IMR-90 (cell line): ENCODE measurements at regions not wholly inside any gene's neighbourhood (a gene's known extent, or its start where the extent isn't known, plus 50 kb on each side); places are given as distances from the start of the nearest gene placed in this dataset.

Experiments
- ATAC-seq: fragments of 200-7000 bp; cut with Tn5 transposase; 2 replicates; pipeline ENCODE4 v1.9.1; 2020; ENCODE audit warnings: low read depth, mild to moderate bottlenecking, moderate library complexity
- BruUV-seq: library from RNA; stranded (reverse); fragments of 400-500 nt; replicated peaks from 2 replicates; lab custom pipeline; 2021; lab: Mats Ljungman, UMichigan
- CTCF ChIA-PET: fragments of 300-600 bp; formaldehyde crosslinking; extraction: SDS; loops from one replicate; lab custom pipeline; 2021; ENCODE audit warnings: antibody characterized with exemption; lab: Yijun Ruan, JAX
- POLR2A ChIA-PET: fragments of 300-600 bp; sonication (Branson Sonifier 250); formaldehyde crosslinking; loops from one replicate; lab custom pipeline; 2022; ENCODE audit warnings: antibody characterized with exemption; ENCODE audit not compliant: unreplicated experiment; lab: Charles Lee
- DNase-seq: peaks from one replicate; pipeline ENCODE4 v3.0.0; 2013
- H2AFZ ChIP-seq: replicated peaks from 2 replicates; pipeline ENCODE3; 2013; ENCODE audit warnings: low read length, mild to moderate bottlenecking; ENCODE audit not compliant: poor library complexity
- H2AK5ac ChIP-seq: 2 replicates; pipeline ENCODE4 v1.6.1; 2013; ENCODE audit warnings: low read depth, low read length, inconsistent platforms
- H2AK9ac ChIP-seq: replicated peaks from 2 replicates; pipeline ENCODE3; 2013; ENCODE audit warnings: mild to moderate bottlenecking, low read depth, low read length, moderate library complexity; ENCODE audit not compliant: poor library complexity
- H2BK120ac ChIP-seq: 2 replicates; pipeline ENCODE4 v1.6.1; 2013; ENCODE audit warnings: low read depth, low read length, inconsistent platforms
- H2BK15ac ChIP-seq: 3 replicates; pipeline ENCODE4 v1.6.1; 2013; ENCODE audit warnings: low read depth, low read length, inconsistent platforms
- H2BK20ac ChIP-seq: 2 replicates; pipeline ENCODE4 v1.6.1; 2013; ENCODE audit warnings: low read depth, mild to moderate bottlenecking, inconsistent platforms, low read length, moderate library complexity
- H2BK5ac ChIP-seq: 2 replicates; pipeline ENCODE4 v1.6.1; 2013; ENCODE audit warnings: mild to moderate bottlenecking, low read depth, low read length, inconsistent platforms; ENCODE audit not compliant: poor library complexity, severe bottlenecking
- H3K14ac ChIP-seq: replicated peaks from 2 replicates; pipeline ENCODE4 v1.6.1; 2013; ENCODE audit warnings: low read depth, low read length, inconsistent platforms
- H3K18ac ChIP-seq: 2 replicates; pipeline ENCODE4 v1.6.1; 2013; ENCODE audit warnings: low read depth, low read length, control low read depth
- H3K23ac ChIP-seq: 2 replicates; pipeline ENCODE4 v1.6.1; 2013; ENCODE audit warnings: low read depth, low read length, inconsistent platforms
- H3K27ac ChIP-seq: 2 replicates; pipeline ENCODE4 v1.5.1; 2013; ENCODE audit warnings: mild to moderate bottlenecking, control low read depth, low read length; ENCODE audit not compliant: insufficient read depth
- H3K27me3 ChIP-seq: 2 replicates; pipeline ENCODE4 v1.6.1; 2013; ENCODE audit warnings: low read length; ENCODE audit not compliant: control insufficient read depth, insufficient read depth
- H3K36me3 ChIP-seq: 2 replicates; pipeline ENCODE4 v1.6.1; 2013; ENCODE audit warnings: low read length, mixed read lengths; ENCODE audit not compliant: control insufficient read depth, insufficient read depth
- H3K4ac ChIP-seq: 2 replicates; pipeline ENCODE4 v1.6.1; 2013; ENCODE audit warnings: low read depth, low read length, inconsistent platforms
- H3K4me1 ChIP-seq: 2 replicates; pipeline ENCODE4 v1.6.1; 2013; ENCODE audit warnings: low read length, mixed read lengths; ENCODE audit not compliant: control insufficient read depth, insufficient read depth
- H3K4me2 ChIP-seq: 2 replicates; pipeline ENCODE4 v1.6.1; 2013; ENCODE audit warnings: low read depth, mild to moderate bottlenecking, control low read depth, low read length, moderate library complexity
- H3K4me3 ChIP-seq: 2 replicates; pipeline ENCODE4 v1.5.1; 2013; ENCODE audit warnings: low read depth, mild to moderate bottlenecking, control low read depth, low read length, moderate library complexity; ENCODE audit not compliant: insufficient read depth
- H3K56ac ChIP-seq: 2 replicates; pipeline ENCODE4 v1.6.1; 2013; ENCODE audit warnings: low read length, inconsistent platforms; ENCODE audit not compliant: insufficient read depth; ENCODE audit errors: extremely low read depth
- H3K79me1 ChIP-seq, 2 experiments: 2 replicates each; pipeline ENCODE4 v1.6.1; 2013; ENCODE audit warnings: low read length in 2 of 2, inconsistent platforms in 1 of 2, low read depth in 1 of 2
- H3K9ac ChIP-seq: 2 replicates; pipeline ENCODE4 v1.6.1; 2013; ENCODE audit warnings: low read depth, low read length, control low read depth
- H3K9me1 ChIP-seq: 2 replicates; pipeline ENCODE4 v1.6.1; 2013; ENCODE audit warnings: low read length, inconsistent platforms; ENCODE audit not compliant: insufficient read depth
- H3K9me3 ChIP-seq: 2 replicates; pipeline ENCODE4 v1.6.1; 2013; ENCODE audit warnings: low read length; ENCODE audit not compliant: control insufficient read depth, insufficient read depth
- H4K20me1 ChIP-seq: 2 replicates; pipeline ENCODE4 v1.6.1; 2013; ENCODE audit warnings: low read length, inconsistent platforms; ENCODE audit not compliant: insufficient read depth
- H4K5ac ChIP-seq: 2 replicates; pipeline ENCODE4 v1.6.1; 2013; ENCODE audit warnings: mild to moderate bottlenecking, low read depth, low read length, control low read depth
- H4K8ac ChIP-seq, 2 experiments: 2 replicates each; pipeline ENCODE4 v1.6.1; 2013; ENCODE audit warnings: low read depth in 2 of 2, low read length in 2 of 2, control low read depth in 1 of 2, inconsistent platforms in 1 of 2
- H4K91ac ChIP-seq: 2 replicates; pipeline ENCODE4 v1.6.1; 2013; ENCODE audit warnings: low read depth, low read length, inconsistent platforms; ENCODE audit not compliant: insufficient read depth
- BHLHE40 ChIP-seq: fragments of 150-350 bp; IDR thresholded peaks from 2 replicates; pipeline ENCODE4 v1.6.1; 2016; ENCODE audit warnings: mild to moderate bottlenecking, low read depth, low read length
- CEBPB ChIP-seq: IDR thresholded peaks from 2 replicates; pipeline ENCODE4 v1.6.1; 2012; ENCODE audit warnings: low read depth, low read length, improper control_type of control experiment
- CHD1 ChIP-seq: IDR thresholded peaks from 2 replicates; pipeline ENCODE4 v1.6.1; 2012; ENCODE audit warnings: low read depth, low read length, improper control_type of control experiment
- CTCF ChIP-seq: conservative IDR thresholded peaks from 2 replicates; pipeline ENCODE4 v1.5.1; 2012; ENCODE audit warnings: mild to moderate bottlenecking, low read depth, low read length, improper control_type of control experiment
- FOS ChIP-seq: fragments of 150-350 bp; IDR thresholded peaks from 2 replicates; pipeline ENCODE4 v1.6.1; 2016; ENCODE audit warnings: low read depth, low read length
- MAFK ChIP-seq: IDR thresholded peaks from 2 replicates; pipeline ENCODE4 v1.6.1; 2012; ENCODE audit warnings: low read depth, low read length, improper control_type of control experiment
- MAZ ChIP-seq: IDR thresholded peaks from 2 replicates; pipeline ENCODE4 v1.6.1; 2012; ENCODE audit warnings: low read depth, mild to moderate bottlenecking, low read length, improper control_type of control experiment, moderate library complexity, borderline replicate concordance
- MXI1 ChIP-seq: IDR thresholded peaks from 2 replicates; pipeline ENCODE4 v1.6.1; 2012; ENCODE audit warnings: low read depth, mild to moderate bottlenecking, low read length, moderate library complexity, borderline replicate concordance
- NFE2L2 ChIP-seq: fragments of 150-350 bp; IDR thresholded peaks from 2 replicates; pipeline ENCODE4 v1.6.1; 2016; ENCODE audit warnings: low read depth, mild to moderate bottlenecking, low read length
- POLR2A ChIP-seq: IDR thresholded peaks from 2 replicates; pipeline ENCODE4 v1.6.1; 2012; ENCODE audit warnings: mild to moderate bottlenecking, low read depth, low read length
- RAD21 ChIP-seq: IDR thresholded peaks from 2 replicates; pipeline ENCODE4 v1.6.1; 2012; ENCODE audit warnings: low read length, improper control_type of control experiment
- RCOR1 ChIP-seq: IDR thresholded peaks from 2 replicates; pipeline ENCODE4 v1.6.1; 2012; ENCODE audit warnings: mild to moderate bottlenecking, low read length, improper control_type of control experiment; ENCODE audit not compliant: insufficient replicate concordance
- RFX5 ChIP-seq: IDR thresholded peaks from 2 replicates; pipeline ENCODE4 v1.8.0; 2012; ENCODE audit warnings: low read depth, mild to moderate bottlenecking, low read length, moderate library complexity
- SMC3 ChIP-seq: fragments of 150-350 bp; IDR thresholded peaks from 2 replicates; pipeline ENCODE4 v1.6.1; 2016; ENCODE audit warnings: low read depth, mild to moderate bottlenecking, antibody characterized with exemption, low read length, moderate library complexity
- USF2 ChIP-seq: fragments of 150-350 bp; IDR thresholded peaks from 2 replicates; pipeline ENCODE4 v1.6.1; 2017; ENCODE audit warnings: mild to moderate bottlenecking, antibody characterized with exemption, low read length, low read depth
- WGBS, 2 experiments: methylation state at CpG; one replicate each; pipeline versions ENCODE4 v1.1.5 to v1.1.7; 2013; ENCODE audit warnings: missing lambda C conversion rate in 2 of 2; ENCODE audit not compliant: insufficient read length in 1 of 2; ENCODE audit errors: extremely low coverage in 2 of 2; 5-methylcytosine and 5-hydroxymethylcytosine counted together
- dilution Hi-C: fragments of 300-500 bp; cut with HindIII; formaldehyde crosslinking; loops from one replicate; pipeline ENCODE4 v1.14.3; 2018; ENCODE audit warnings: low sequenced_read_pairs; ENCODE audit not compliant: unreplicated experiment
- in situ Hi-C: fragments of 300-500 bp; cut with MboI; formaldehyde crosslinking; loops from 3 replicates; pipeline ENCODE4 v1.14.3; 2019; ENCODE audit warnings: low sequenced_read_pairs, inconsistent platforms, mixed read lengths
- intact Hi-C: fragments of 100-400 bp; cut with micrococcal nuclease; formaldehyde crosslinking; loops from 2 replicates; pipeline ENCODE4 v1.10.0; 2022
- TF ChIP-seq, protein P1 (sequence below): fragments of 150-350 bp; IDR thresholded peaks from 2 replicates; pipeline ENCODE4 v1.6.1; 2016; ENCODE audit warnings: low read depth, mild to moderate bottlenecking, low read length, moderate library complexity, borderline replicate concordance

DNA sequence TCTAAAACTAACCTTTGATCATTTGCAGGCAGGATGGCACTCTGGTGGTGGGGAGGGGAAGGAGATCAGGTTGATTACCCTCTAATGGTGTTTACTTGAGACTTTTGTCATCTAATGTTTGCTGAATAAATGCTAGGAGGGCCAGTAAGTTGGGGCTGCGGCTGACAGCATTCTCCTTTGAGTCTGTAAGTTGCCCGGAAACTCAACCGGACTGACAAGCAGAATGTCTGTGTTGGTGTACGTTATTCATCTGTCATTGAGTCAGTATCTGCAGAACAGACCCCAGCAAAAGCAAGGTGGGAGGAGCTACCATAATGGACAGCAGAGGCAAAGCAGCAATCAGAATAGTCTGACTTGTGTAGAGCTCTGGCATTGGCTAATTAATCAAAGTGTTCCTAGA, 1210.6 kb upstream of the PABPC4L start:
- H2BK5ac ChIP-seq, result no peak overlapping the region
- no peak overlapping the region for H4K8ac ChIP-seq
- no peak overlapping the region for H3K9ac ChIP-seq
- no peak overlapping the region for H3K18ac ChIP-seq
- DNase-seq (no peak), ATAC-seq (no peak)
- H3K36me3 ChIP-seq, result no peaks in the 10 kb centered on the region
- no TSS peak for BruUV-seq
- no peak overlapping the region for H4K5ac ChIP-seq
- no peak overlapping the region for H2BK15ac ChIP-seq
- no peak overlapping the region for H3K56ac ChIP-seq
- H2BK120ac ChIP-seq, result no peak overlapping the region
- TF ChIP-seq CTCF (no peak), CEBPB (no peak), USF2 (no peak), RAD21 (no peak), RFX5 (no peak), SMC3 (no peak), MAZ (no peak), RCOR1 (no peak), FOS (no peak), POLR2A (no peak), MXI1 (no peak), BHLHE40 (no peak), NFE2L2 (no peak), MAFK (no peak), CHD1 (no peak)
- TF ChIP-seq, protein P1, sequence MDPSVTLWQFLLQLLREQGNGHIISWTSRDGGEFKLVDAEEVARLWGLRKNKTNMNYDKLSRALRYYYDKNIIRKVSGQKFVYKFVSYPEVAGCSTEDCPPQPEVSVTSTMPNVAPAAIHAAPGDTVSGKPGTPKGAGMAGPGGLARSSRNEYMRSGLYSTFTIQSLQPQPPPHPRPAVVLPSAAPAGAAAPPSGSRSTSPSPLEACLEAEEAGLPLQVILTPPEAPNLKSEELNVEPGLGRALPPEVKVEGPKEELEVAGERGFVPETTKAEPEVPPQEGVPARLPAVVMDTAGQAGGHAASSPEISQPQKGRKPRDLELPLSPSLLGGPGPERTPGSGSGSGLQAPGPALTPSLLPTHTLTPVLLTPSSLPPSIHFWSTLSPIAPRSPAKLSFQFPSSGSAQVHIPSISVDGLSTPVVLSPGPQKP, result no peak
- in situ Hi-C loops, result no loop called here
- no peak overlapping the region for H3K23ac ChIP-seq
- no peaks in the 10 kb centered on the region for H3K9me3 ChIP-seq
- no peak overlapping the region for H3K4me3 ChIP-seq
- no peak overlapping the region for H3K4me2 ChIP-seq
- CTCF ChIA-PET, result no interaction called here
- POLR2A ChIA-PET, result no interaction called here
- no peaks in the 10 kb centered on the region for H3K27me3 ChIP-seq
- H2AFZ ChIP-seq, result no peak overlapping the region
- H3K4me1 ChIP-seq, result no peaks in the 10 kb centered on the region
- H2AK9ac ChIP-seq, result no peak overlapping the region
- WGBS, 2 experiments, result 72% methylated on average over 2 of the region's 4 CpGs; no CpG with 5 or more reads in 1 of the 2 experiments
- intact Hi-C loops, result no loop called here
- no peak overlapping the region for H2AK5ac ChIP-seq
- no peak overlapping the region for H3K4ac ChIP-seq
- H3K79me1 ChIP-seq, result no peaks in the 10 kb centered on the region
- no peak overlapping the region for H3K27ac ChIP-seq
- no peaks in the 10 kb centered on the region for H3K9me1 ChIP-seq
- H4K20me1 ChIP-seq, result no peaks in the 10 kb centered on the region
- no peak overlapping the region for H3K14ac ChIP-seq
- H2BK20ac ChIP-seq, result no peak overlapping the region
- no peak overlapping the region for H4K91ac ChIP-seq
- dilution Hi-C loops, result no loop called here
